DND-41 (cell line): ENCODE measurements at regions not wholly inside any gene's neighbourhood (a gene's known extent, or its start where the extent isn't known, plus 50 kb on each side); places are given as distances from the start of the nearest gene placed in this dataset.

Experiments
- ATAC-seq: fragments of 200-7000 bp; cut with Tn5 transposase; 3 replicates; pipeline ENCODE4 v1.9.1; 2021; ENCODE audit warnings: low read depth; ENCODE audit not compliant: insufficient read depth
- DNase-seq: peaks from one replicate; pipeline ENCODE4 v3.0.0-alpha.2; 2020
- H2AFZ ChIP-seq: 2 replicates; pipeline ENCODE4 v1.6.0; 2012; ENCODE audit warnings: low read depth, low read length
- H3K27ac ChIP-seq: 2 replicates; pipeline ENCODE4 v1.5.1; 2012; ENCODE audit warnings: low read length, inconsistent platforms
- H3K27me3 ChIP-seq: fragments of 200-600 bp; sonication (generic); 2 replicates; pipeline ENCODE4 v1.6.0; 2012; ENCODE audit warnings: low read length, mild to moderate bottlenecking, inconsistent platforms; ENCODE audit not compliant: insufficient read depth, poor library complexity
- H3K36me3 ChIP-seq: 2 replicates; pipeline ENCODE4 v1.5.1; 2012; ENCODE audit warnings: low read length, inconsistent platforms; ENCODE audit not compliant: insufficient read depth
- H3K4me1 ChIP-seq: 2 replicates; pipeline ENCODE4 v1.5.1; 2012; ENCODE audit warnings: mild to moderate bottlenecking, low read length; ENCODE audit not compliant: insufficient read depth
- H3K4me2 ChIP-seq: 2 replicates; pipeline ENCODE4 v1.6.0; 2012; ENCODE audit warnings: mild to moderate bottlenecking, moderate library complexity, low read length, inconsistent platforms; ENCODE audit not compliant: insufficient read depth
- H3K4me3 ChIP-seq, 2 experiments: fragments of 200-600 bp in 1 of 2; shearing (Covaris generic) in 1 of 2; 2 replicates each; pipeline ENCODE4 v1.5.1; 2012 to 2016; ENCODE audit warnings: inconsistent platforms in 2 of 2, low read length in 2 of 2, mild to moderate bottlenecking in 2 of 2, low read depth in 1 of 2, moderate library complexity in 1 of 2
- H3K79me2 ChIP-seq: 2 replicates; pipeline ENCODE4 v1.6.0; 2012; ENCODE audit warnings: low read length, inconsistent platforms; ENCODE audit not compliant: insufficient read depth
- H3K9ac ChIP-seq: 2 replicates; pipeline ENCODE4 v1.6.0; 2012; ENCODE audit warnings: low read depth, mild to moderate bottlenecking, inconsistent platforms, low read length, moderate library complexity
- H3K9me3 ChIP-seq: 2 replicates; pipeline ENCODE4 v1.5.1; 2012; ENCODE audit warnings: low read length, moderate library complexity, mild to moderate bottlenecking, inconsistent platforms; ENCODE audit not compliant: insufficient read depth, severe bottlenecking
- H4K20me1 ChIP-seq: 2 replicates; pipeline ENCODE4 v1.6.0; 2012; ENCODE audit warnings: low read length; ENCODE audit not compliant: insufficient read depth
- EZH2 ChIP-seq: IDR thresholded peaks from 3 replicates; pipeline ENCODE4 v1.6.1; 2012; ENCODE audit warnings: borderline replicate concordance, low read depth, mild to moderate bottlenecking, moderate library complexity, low read length, inconsistent platforms; ENCODE audit not compliant: severe bottlenecking
- TF ChIP-seq, protein P1 (sequence below): IDR thresholded peaks from 2 replicates; pipeline ENCODE4 v1.5.1; 2012; ENCODE audit warnings: borderline replicate concordance, low read length, moderate library complexity, mild to moderate bottlenecking; ENCODE audit not compliant: poor library complexity, severe bottlenecking; ENCODE audit errors: extremely low read depth

DNA sequence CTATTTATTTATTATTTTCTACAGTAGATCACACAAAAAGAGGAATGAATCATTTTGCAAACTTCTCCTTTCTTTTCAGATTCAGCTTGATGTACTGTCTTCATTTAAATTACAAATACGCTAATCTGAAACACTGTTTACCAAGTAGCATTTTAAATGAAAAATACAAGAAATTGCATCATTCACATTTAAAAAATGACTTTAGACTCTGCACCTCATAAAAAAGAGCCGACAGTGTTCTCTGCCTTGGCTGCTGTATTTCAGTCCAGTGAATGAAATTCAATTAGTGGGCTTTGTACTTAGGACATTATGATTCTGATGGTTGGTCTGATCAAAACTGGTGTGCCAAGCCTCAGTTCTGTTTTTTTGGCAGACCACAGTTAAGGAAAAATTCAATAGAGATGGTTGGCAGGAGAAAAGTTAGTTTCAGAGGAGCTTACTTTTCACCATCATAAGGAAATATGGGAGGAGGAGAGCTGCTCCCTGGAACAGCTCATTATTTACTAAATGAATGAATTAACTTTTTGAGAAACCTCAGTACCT, 222.4 kb upstream of the ESRRG start:
- Histone ChIP-seq H3K9ac (no peak overlapping the region), H3K27me3 (no peaks in the 10 kb centered on the region), H2AFZ (no peak overlapping the region), H3K79me2 (no peaks in the 10 kb centered on the region), H3K9me3 (no peaks in the 10 kb centered on the region), H3K4me1 (no peaks in the 10 kb centered on the region), H3K27ac (no peak overlapping the region), H4K20me1 (no peaks in the 10 kb centered on the region), H3K4me2 (no peak overlapping the region), H3K4me3 (no peak overlapping the region), H3K36me3 (no peaks in the 10 kb centered on the region)
- ATAC-seq (no peak), DNase-seq (no peak)
- TF ChIP-seq, protein P1, sequence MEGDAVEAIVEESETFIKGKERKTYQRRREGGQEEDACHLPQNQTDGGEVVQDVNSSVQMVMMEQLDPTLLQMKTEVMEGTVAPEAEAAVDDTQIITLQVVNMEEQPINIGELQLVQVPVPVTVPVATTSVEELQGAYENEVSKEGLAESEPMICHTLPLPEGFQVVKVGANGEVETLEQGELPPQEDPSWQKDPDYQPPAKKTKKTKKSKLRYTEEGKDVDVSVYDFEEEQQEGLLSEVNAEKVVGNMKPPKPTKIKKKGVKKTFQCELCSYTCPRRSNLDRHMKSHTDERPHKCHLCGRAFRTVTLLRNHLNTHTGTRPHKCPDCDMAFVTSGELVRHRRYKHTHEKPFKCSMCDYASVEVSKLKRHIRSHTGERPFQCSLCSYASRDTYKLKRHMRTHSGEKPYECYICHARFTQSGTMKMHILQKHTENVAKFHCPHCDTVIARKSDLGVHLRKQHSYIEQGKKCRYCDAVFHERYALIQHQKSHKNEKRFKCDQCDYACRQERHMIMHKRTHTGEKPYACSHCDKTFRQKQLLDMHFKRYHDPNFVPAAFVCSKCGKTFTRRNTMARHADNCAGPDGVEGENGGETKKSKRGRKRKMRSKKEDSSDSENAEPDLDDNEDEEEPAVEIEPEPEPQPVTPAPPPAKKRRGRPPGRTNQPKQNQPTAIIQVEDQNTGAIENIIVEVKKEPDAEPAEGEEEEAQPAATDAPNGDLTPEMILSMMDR, result no peak
- TF ChIP-seq EZH2, result no peak

DNA sequence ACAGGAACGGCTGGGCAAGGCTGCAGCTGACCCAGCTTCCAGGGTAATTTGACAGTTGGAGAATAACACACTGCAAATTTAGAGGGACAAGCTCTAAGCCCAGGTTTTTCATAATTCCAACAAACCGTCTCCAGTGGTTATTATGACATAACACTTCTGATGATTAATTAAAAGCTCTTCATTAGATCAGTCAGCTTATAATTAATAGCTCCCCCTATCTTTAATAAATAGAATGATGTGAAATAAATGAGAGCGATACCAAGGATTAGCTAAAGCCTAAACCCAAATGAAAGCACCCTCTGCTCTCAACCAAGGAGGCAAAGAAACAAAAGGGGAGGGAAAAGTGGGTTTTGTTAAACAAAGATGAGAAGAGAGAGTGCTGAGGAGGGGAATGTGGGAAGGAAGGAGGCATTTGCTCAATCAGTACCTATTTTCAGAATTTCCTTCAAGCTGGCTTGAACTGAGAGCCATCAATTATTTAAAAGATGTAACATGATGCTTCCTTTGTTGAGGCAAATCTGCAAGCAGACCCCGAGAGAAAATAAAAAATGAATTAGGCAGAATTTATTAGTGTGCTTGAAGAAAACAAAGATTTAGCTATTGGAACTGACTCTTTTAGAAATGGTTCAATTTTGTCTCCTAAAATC, 221.8 kb upstream of the ESRRG start:
- Histone ChIP-seq H3K27me3 (no peaks in the 10 kb centered on the region), H3K9ac (no peak overlapping the region), H4K20me1 (no peaks in the 10 kb centered on the region), H2AFZ (no peak overlapping the region), H3K4me2 (no peak overlapping the region), H3K79me2 (no peaks in the 10 kb centered on the region), H3K27ac (no peak overlapping the region), H3K4me3 (no peak overlapping the region), H3K9me3 (no peaks in the 10 kb centered on the region), H3K4me1 (no peaks in the 10 kb centered on the region), H3K36me3 (no peaks in the 10 kb centered on the region)
- TF ChIP-seq, protein P1, result no peak
- no peak for TF ChIP-seq EZH2
- no peak for ATAC-seq
- no peak for DNase-seq

DNA sequence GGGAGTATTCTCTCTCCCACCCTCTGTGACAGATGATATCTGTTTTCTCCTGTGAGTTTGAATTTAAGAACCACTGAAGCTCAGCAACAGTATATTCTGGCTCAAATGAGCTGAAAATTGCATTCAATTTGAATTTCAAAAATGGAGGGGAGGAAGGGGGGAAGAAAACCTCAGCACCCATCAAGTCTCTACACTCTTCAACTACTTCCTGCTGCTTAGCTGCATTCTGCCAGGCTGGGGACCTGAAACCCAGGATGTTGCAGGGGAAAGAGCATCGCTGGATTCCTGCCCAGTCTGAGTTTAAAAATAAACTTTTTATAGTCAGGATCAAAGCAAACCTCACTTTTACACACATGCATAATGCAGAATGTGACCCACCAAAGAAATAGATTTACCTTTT, 214.3 kb upstream of the ESRRG start:
- no peaks in the 10 kb centered on the region for H3K79me2 ChIP-seq
- no peaks in the 10 kb centered on the region for H3K36me3 ChIP-seq
- H3K27ac ChIP-seq, result no peak overlapping the region
- H3K9ac ChIP-seq, result no peak overlapping the region
- no peak for DNase-seq
- H3K27me3 ChIP-seq, result no peaks in the 10 kb centered on the region
- no peaks in the 10 kb centered on the region for H4K20me1 ChIP-seq
- no peak for ATAC-seq
- TF ChIP-seq, protein P1, result no peak
- TF ChIP-seq EZH2, result no peak
- H2AFZ ChIP-seq, result no peak overlapping the region
- no peak overlapping the region for H3K4me2 ChIP-seq
- no peaks in the 10 kb centered on the region for H3K9me3 ChIP-seq
- H3K4me1 ChIP-seq, result no peaks in the 10 kb centered on the region
- H3K4me3 ChIP-seq, result no peak overlapping the region
